Stimulated activated naive CD8-positive, alpha-beta T cell treated with anti-CD3 and anti-CD28 coated beads, Interleukin-15, Interleukin-2, amounts not matched to agents 100 U/mL and 50 U/mL, for 24 hours (primary cell): ENCODE measurements at regions not wholly inside any gene's neighbourhood (a gene's known extent, or its start where the extent isn't known, plus 50 kb on each side); places are given as distances from the start of the nearest gene placed in this dataset.

ENCODE experiments used
- ATAC-seq: fragments of 150-1000 bp; cut with Tn5 transposase; one replicate; pipeline ENCODE4 v1.10.0; 2021
- DNase-seq: peaks from one replicate; pipeline ENCODE4 v3.0.0; 2021

GRCh38 chr14:106840991-106841390, 1314.6 kb downstream of the TMEM121 start:
- DNase-seq (no peak), ATAC-seq (no peak)

DNA sequence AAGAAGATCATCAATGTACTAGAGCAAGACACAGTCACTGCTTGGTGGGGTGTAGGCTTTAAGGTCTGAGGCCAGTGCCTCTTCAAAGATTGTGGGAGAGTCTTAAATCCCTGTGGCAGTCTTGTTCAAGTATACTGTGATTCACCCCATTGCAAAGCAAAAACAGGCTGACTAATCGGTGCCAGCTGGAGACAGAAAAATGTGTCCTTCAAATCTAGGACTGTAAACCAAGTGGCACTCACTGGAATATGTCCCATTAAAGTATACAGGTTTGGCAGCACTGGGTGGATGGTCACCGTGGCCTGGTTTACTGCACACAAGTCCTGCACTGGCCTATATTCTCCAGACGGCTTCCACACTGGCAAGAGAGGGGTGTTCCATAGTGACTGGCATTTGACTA, 1315.3 kb downstream of the TMEM121 start:
- no peak for ATAC-seq
- DNase-seq = no peak

- no peak for ATAC-seq
These were observed 1316.3 kb downstream of the TMEM121 start for GRCh38 chr14:106842687-106843086.

DNA sequence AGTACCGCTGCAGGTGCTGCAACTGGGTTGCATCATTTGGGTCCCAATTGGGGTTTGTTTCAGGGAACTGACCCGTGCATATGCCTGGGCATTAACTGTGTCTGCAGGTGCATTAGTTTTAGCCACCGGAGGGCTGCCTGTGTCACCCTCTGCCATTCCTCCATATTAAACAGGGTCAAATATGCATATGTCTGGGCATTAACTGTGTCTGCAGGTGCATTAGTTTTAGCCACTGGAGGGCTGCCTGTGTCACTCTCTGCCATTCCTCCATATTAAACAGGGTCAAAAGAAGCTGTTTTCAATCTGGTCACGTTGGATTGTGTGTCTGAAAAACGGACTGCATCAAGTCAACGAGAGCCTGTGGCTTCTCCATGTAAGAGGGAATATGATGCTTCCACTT, 1317.0 kb downstream of the TMEM121 start:
- no peak for DNase-seq
- ATAC-seq = no peak

More at GRCh38 chr14:106842687-106843086, 1316.3 kb downstream of the TMEM121 start:
- no peak for DNase-seq

DNA sequence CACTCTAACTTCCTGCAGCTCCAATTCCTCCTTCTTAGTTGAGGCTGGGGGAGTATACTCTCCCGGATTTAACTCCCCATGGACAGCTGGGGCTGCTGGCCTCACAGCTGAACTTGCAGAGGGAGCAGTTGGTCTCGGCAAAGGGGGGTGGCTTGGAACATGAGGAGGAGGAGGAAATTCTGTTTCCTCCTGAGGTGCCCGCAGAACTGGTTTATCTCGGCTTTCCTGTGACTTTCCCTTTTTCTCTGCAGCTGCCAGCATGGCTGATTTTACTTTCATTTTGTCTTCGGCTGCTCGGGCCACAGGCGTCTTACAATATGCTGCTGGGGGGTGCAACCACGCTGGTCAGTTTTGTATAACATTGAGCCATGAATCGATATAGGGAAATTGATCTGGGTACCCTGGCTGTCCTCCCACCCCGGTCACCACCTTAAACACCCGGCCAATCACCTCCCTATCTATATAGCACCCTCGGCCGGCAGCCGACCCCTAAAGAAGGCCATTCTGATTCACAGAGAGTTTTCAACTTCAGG, 1317.6 kb downstream of the TMEM121 start:
- ATAC-seq (no peak), DNase-seq (peak; percentile 37)

DNA sequence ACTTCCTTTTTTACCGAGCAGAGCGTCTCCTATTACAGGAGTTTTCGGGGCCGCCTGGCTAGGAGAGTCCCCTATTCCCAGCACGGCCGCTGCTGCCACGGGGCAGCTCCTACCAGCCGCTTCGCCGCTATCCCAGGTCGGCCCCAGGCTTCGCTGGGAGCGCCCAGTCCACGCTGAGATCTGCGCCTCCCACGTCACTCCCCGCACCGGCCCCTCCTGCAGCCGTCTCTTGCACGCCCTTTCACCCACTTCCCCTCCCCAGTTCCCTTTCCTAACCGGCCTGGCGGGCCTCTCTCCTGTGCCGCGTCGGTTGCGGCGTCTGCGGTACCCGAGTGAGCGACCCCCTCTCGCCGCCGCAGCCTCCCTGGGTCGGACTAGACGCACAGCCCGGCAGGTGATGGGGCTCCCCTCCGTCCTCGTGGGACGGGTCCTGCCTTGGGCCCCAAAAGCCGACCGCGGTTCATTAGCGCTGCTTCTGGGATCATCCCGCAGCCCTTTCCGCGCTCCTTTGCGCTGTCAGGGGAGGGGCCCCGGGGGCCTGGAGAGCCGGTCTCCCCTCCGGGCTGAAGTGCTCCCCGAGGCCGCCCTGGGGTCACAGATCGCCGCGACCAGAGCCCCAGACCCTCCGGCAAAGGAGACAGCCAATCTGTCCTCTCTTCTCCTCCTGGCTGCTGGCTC, 1318.4 kb downstream of the TMEM121 start:
- ATAC-seq = peak; percentile 53
- DNase-seq = peak; percentile 70

DNA sequence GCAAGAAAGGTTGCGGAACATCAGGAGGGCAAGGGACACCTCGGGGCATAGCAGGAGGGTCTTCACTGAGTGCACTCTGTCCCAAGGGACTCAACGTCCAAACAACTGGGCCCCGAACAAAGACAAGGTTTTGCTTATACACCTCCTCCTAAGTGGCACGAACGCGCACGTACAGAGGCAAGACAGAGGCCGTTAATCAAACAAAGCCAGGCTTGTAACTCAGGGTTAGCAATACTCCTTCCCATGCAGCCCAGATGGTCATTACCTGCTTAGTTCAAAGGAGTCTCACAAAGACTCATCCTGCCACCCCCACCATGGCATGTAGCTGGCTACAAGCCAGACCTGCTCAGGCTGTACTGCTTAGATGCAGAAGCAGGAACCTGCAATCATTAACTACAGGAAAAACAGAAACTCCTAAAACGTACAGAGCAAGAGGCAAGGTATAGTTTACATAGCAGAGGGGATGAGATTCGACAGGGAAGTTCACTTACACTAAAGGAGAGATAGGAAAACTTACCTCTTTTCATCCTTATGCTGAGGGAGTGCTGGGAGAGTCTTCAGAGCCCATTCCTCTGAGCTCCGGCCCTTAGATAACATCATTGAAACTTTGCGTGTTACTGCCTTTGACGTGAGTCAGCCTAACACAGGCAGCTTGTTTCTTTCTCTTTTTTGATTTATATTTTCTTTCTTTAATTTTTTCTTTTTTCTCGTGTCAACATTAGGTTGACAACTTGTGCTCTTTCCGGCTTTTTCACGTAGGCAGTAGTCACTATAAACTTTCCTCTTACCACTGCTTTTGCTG, 1319.1 kb downstream of the TMEM121 start:
- ATAC-seq = peak; percentile 36
- DNase-seq = peak; percentile 58

DNA sequence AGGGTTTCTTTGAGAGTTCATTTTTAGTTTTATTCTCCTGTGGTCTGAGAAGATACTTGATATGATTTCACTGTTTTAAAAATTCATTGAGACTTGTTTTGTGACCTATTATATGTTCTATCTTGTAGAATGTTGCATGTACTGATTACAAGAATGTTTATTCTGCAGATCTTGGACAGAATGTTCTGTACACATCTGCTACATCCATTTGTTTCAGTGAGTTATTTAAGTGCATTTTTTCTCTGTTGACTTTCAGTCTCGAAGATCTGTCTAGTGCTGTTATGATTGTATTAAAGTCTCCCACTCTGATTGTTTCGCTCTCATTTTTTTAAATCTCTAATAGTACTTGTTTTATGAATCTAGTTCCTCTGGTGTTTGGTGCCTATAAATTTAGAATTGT, 1319.8 kb downstream of the TMEM121 start:
- DNase-seq (no peak), ATAC-seq (no peak)

- peak; percentile 64 for ATAC-seq
- peak; percentile 16 for DNase-seq
These were observed 1322.1 kb downstream of the TMEM121 start for GRCh38 chr14:106848330-106849121.

DNA sequence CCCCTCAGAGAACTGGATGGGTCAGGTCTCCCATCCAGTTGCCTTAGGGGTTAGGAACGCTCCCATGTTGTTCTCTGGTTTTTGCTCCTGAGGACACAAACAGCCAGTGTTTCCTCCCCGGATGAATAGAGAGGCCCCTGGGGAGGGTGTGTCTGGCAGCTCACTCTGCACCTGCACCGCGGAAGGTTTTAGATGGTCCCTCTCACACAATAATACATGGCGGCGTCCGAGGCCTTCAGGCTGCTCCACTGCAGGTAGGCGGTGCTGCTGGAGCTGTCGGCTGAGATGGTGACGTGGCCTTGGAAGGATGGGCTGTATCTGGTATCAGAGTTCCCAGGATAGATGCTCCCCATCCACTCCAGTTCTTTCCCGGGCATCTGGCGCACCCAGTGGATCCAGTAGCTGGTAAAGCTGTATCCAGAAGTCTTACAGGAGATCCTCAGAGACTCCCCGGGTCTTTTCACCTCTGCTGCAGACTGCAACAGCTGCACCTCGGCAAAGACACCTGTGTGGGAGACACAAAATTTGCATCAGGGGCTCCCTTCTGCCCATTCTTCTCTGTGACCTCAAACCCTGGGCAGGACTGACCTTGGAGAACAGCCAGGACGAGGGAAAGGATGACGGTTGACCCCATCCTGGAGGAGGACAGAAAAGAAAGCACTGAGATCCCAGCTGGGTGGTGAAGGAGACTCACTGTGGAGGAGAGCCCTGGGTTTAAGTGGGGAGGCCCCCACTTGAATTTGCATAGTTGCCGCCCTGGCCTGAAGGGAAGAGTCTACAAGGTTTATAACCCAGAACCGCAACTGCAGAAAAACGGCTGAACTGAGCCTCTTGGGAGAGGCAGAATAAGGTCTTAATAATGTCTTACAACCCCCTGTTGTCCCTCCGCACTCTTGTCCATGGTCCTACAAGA, 1324.8 kb downstream of the TMEM121 start:
- ATAC-seq (peak; percentile 28), DNase-seq (no peak)

GRCh38 chr14:106872611-106873446, 1346.4 kb downstream of the TMEM121 start:
- ATAC-seq (peak; percentile 94), DNase-seq (peak; percentile 92)

- no peak for ATAC-seq
- DNase-seq = no peak
These were observed 1348.0 kb downstream of the TMEM121 start for GRCh38 chr14:106874350-106874749.

GRCh38 chr14:106875503-106875902, 1349.1 kb downstream of the TMEM121 start:
- peak; percentile 59 for DNase-seq
- no peak for ATAC-seq

GRCh38 chr14:106876711-106877110, 1350.3 kb downstream of the TMEM121 start:
- DNase-seq (no peak), ATAC-seq (no peak)

DNA sequence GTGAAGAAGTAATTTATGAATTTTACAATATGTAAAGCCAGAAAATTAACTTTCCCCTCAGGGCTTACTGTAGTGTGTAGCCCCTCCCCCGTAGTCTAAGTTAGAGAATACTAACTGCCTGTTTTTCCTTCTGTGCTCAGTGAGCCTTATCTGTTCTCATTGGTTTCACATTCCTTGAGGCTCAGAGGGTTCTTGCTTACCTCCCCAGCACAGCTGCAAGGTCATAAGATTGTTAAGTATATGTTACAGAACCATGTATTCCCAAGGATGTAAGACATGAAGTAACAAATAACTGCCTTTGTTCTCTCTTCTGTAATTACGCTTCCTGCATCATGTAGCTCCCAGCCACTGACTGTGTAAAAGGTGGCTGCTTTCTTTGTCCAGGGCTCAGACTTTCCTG, 1351.1 kb downstream of the TMEM121 start:
- DNase-seq (no peak), ATAC-seq (no peak)

DNA sequence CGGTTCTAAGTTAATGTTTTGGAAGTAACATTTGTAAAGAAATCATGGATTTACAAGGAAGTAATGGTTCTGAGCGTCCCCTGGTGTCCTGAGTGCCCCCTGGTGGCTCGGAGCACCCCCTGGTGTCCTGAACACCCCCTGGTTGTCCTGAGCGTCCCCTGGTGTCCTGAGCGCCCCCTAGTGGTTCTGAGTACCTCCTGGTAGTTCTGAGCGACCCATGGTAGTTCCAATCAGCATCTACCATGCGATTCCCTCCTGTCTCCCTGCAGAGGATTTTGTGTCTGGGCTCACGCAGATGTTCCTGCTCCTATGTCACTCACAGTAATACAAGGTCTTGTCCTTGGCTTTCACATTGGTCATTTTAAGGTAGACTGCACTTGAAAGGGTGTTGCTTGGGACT, 1352.9 kb downstream of the TMEM121 start:
- peak; percentile 92 for ATAC-seq
- DNase-seq = peak; percentile 82

- peak; percentile 28 for ATAC-seq
These were observed 1356.9 kb downstream of the TMEM121 start for GRCh38 chr14:106883218-106883692.

More at GRCh38 chr14:106883218-106883692, 1356.9 kb downstream of the TMEM121 start:
- DNase-seq = peak; percentile 72
